Natural killer cell treated with Interleukin-12 subunit alpha and Interleukin-12 subunit beta and Interleukin-15 and Interleukin-18, amount 100 ng/mL, for 72 hours (primary cell): ENCODE measurements at regions not wholly inside any gene's neighbourhood (a gene's known extent, or its start where the extent isn't known, plus 50 kb on each side); places are given as distances from the start of the nearest gene placed in this dataset.

Experiments used
- ATAC-seq, 2 donors: fragments of 150-1000 bp; cut with Tn5 transposase in 1 of 2; sonication (Bioruptor Pico), chemical (Tn5 transposase) in 1 of 2; 2 replicates each; pipeline ENCODE4 v1.10.0; 2021
- DNase-seq: peaks from one replicate; pipeline ENCODE4 v3.0.0; 2022; ENCODE audit warnings: low spot score
- H3K27ac Mint-ChIP-seq, 2 donors: 1 replicate in 1 of 2; 2 replicates in 1 of 2; pipeline ENCODE4 v1.8.0; 2022; ENCODE audit warnings: mixed read lengths in 2 of 2, mild to moderate bottlenecking in 1 of 2, moderate library complexity in 1 of 2
- H3K27me3 Mint-ChIP-seq, 2 donors: 1 replicate in 1 of 2; 2 replicates in 1 of 2; pipeline ENCODE4 v1.8.0; 2022; ENCODE audit warnings: mixed read lengths in 2 of 2
- H3K36me3 Mint-ChIP-seq: one replicate; pipeline ENCODE4 v1.8.0; 2022; ENCODE audit warnings: mixed read lengths
- H3K4me1 Mint-ChIP-seq, 2 donors: 1 replicate in 1 of 2; 2 replicates in 1 of 2; pipeline ENCODE4 v1.8.0; 2022; ENCODE audit warnings: low read depth in 2 of 2, mixed read lengths in 2 of 2, mild to moderate bottlenecking in 1 of 2
- H3K4me3 Mint-ChIP-seq: one replicate; pipeline ENCODE4 v1.8.0; 2022; ENCODE audit warnings: mixed read lengths
- H3K9me3 Mint-ChIP-seq: 2 replicates; pipeline ENCODE4 v1.8.0; 2022; ENCODE audit warnings: mixed read lengths

DNA sequence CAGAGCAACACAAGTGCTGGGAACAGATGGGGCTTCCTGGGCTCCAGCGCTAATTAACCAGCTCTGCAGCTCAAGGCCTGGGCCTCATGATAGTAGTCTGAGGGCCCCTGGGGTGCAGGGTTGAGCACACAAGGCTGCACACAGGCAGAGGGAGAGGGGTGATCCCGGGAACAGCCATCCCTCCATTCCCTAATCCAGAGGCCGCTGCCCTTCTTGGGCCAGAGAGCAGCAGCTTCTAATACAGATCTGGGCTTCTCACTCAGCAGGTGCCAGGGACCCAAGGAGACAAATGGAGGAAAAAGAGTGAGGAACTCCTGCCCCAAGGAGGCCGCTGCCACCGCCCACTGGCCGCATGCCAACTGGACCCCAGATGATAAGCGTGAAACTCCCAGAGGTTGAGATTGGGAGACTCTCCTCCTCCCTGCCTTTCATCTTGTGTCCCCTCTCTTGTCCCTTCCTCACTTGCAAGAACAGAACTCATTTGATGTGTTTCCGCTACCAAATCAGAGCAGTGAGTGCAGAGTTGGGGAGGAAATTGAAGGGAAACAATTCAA, 58.0 kb upstream of the IFNAR2 start:
- H3K36me3 Mint-ChIP-seq, result no peaks in the 10 kb centered on the region
- peaks cover 17 to 31% of the 10 kb centered on the region in 2 donors for H3K27me3 Mint-ChIP-seq
- no peaks in the 10 kb centered on the region for H3K4me1 Mint-ChIP-seq
- ATAC-seq (no peak), DNase-seq (no peak)
- no peak overlapping the region for H3K4me3 Mint-ChIP-seq
- H3K9me3 Mint-ChIP-seq, result no peaks in the 10 kb centered on the region
- H3K27ac Mint-ChIP-seq, result no peak overlapping the region

DNA sequence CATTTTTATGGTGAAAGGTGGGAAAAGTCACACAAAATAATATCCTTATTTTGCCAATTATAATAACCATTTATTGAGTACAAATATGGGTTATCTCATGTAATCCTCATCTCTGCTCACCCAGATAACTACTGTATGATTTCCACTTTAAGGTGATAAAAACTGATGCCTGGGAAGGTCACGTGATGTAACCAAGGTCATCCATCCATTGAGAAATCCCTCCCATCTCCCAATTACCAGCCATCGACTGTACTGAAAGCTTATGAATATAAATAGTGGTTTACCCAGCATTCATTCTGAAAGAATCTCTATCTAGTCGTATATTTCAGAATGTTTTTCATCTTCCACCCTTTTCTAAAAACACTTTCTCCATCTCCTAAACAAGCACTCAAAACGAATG, 55.0 kb upstream of the IFNAR2 start:
- H3K36me3 Mint-ChIP-seq, result no peaks in the 10 kb centered on the region
- no peak overlapping the region for H3K4me3 Mint-ChIP-seq
- DNase-seq, result no peak

More for the DNA sequence above, 55.0 kb upstream of the IFNAR2 start:
- Mint-ChIP-seq H3K27ac (no peak overlapping the region), H3K9me3 (no peaks in the 10 kb centered on the region), H3K27me3 (peaks cover 7 to 12% of the 10 kb centered on the region in 2 donors), H3K4me1 (no peaks in the 10 kb centered on the region)
- ATAC-seq, result no peak
